Hypothalamus (tissue), 51 donors: ENCODE measurements at regions not wholly inside any gene's neighbourhood (a gene's known extent, or its start where the extent isn't known, plus 50 kb on each side); places are given as distances from the start of the nearest gene placed in this dataset.
"Not testable (repeated sequence)": the region's sequence is repeated elsewhere in the genome, so short reads cannot be mapped to it uniquely, and the experiment has no call there.

ENCODE experiments used
- DNase-seq, 51 donors: peaks; one replicate each; lab custom pipeline; 2025; lab: John Stamatoyannopoulos, UW

DNA sequence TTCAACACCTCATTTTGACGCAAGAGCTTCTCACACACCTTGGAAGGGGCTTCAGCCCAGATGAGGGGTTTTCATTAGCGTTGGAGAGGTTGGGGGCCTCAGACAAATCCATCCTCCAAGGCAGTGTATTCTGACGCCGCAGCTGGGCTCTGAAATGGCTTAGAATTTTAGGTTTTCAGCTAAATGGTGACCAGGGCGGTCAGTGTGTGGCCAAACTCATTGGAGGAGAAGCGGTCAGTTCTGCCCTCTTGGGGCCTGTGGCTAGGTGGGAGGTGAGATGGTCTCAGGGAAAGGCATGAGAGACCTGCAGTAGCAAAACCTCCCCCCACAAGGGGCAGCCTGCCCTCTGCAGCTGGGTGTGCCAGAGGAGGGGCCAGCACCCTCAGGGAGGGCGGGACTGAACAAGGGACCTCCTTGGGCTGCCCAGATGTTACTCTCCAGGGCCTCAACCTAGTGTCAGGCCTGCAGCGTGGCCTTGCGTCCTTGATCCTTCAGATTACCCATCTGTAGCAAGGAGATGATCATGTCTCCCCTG is 155.8 kb downstream of the URI1 start:
- no peak for DNase-seq

DNA sequence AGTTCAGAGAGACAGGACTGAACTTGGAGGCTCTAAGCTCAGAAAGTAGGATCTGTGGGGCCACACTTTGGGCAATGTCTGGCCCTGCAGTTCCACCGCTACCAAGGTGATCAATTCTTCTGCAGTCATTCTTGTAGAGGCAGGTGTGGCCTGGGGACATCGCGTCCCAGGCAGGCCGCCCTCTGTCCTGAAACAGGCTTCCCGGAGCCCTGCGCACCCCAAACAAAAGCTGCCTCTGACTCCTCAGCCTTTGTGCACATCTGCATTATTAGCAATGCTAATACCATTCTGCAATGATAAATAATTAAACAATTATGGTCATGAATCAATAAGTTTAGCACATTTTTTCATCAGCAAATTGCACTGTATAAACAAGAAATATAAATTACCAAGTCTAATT is 160.2 kb downstream of the URI1 start:
- peak in 1 of 51 donors; percentile 4 for DNase-seq

DNA sequence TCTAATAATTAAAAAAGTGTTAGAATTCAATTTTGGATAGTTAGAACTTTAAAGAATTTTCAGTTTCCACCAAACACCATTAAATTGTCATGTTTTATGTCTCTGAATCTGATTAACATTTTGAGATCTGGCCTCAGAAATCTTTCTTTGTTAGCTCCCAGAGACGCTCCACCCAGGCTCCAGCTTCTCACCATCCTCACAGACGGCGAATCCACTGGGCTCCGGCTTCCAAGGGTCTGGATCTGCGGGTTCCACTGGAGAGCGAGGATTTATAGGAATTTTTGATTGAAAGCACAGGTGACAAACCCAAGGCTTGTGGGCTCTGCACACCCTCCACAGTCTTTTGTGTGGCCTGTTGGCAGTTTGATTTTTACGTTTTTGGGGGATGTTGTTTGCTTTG is 160.6 kb downstream of the URI1 start:
- DNase-seq: no peak

DNA sequence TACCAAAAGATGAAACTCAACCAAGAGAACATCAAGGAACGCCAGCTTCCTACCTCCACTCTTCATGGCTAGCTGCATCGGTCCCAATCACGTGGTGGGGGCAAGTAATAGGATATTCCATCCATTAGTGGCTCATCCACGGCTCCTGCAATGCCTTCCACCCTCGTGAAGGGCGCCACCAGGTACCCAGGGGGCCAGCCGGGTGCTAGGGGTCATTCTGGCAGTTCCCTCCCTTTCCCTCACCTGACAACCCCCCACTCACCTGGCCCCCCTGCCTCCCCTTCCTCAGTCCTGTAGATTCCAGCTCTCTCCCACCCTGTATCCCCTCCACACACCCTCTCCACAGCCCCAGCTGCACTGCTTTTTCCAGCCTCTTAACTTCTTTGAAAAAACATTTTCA is 161.9 kb downstream of the URI1 start:
- DNase-seq: no peak

DNA sequence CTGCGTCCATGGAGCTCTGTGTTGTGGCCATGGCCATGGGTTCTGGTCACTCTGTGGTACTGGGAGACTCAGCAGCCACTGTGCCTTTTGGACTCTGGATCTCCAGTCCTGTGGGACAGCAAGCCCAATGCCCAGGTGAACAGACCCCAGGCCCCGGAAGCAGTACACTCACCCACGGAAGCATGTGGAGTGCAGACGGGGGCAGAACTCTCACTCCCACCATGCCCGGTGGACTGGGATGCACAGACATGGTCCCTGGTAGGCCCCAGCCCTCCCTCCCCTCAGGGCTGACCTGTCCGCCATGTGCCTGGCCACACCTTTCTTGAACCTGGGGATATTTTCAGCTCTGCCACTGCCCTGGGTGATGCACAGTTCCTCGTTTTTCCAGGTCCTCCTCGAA is 163.3 kb downstream of the URI1 start:
- no peak for DNase-seq

DNA sequence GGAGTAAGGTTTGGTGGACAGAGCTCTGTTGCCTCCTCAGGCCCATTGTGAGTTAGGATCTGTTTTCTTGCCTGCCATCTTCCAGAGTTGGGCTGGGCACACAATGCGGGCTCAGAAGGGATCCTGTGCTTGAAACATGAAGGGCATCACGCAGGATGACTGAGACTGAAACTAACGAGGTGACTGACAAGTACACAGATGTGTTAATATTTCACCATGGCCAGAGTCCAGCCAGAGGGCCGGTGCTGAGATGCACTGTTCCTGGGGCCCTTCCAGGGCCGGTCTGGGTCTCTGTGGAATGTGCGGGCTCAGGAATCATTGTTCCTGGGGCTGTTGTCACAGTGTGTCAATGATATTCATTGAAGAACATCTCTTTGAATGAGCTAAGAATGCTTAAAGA is 163.7 kb downstream of the URI1 start:
- no peak for DNase-seq

DNA sequence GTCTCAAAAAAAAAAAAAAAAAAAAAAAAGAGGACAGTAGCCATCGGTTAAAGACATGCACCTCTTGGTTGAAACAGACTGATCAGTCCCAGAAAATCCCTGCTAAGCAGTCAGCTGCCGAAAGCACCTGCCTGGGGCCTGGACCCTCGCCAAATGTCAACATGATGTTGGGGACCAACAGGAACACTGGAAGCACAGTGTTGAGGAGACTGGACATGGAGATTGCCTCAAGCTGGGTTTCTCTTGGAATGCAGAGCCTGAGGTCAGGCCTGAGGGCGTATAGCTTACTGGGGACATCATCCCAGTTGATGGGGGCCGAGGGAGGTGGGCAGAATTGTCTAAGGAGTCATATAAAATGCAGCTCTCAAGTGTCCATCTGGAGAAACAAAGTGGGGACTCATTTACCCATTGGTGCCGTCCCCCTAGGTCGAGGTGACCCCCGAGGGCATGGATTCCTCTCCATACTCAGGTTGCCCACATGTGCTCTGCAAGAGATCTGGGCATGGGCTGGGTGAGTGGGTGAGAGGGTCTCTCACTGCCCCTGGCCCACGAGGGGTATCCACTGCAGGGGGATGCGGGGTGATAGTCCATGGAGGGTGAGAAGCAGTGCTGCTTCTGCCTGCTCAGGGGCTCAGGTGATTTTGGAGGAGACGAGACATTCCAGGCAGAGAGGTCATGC is 164.5 kb downstream of the URI1 start:
- DNase-seq: no peak

DNA sequence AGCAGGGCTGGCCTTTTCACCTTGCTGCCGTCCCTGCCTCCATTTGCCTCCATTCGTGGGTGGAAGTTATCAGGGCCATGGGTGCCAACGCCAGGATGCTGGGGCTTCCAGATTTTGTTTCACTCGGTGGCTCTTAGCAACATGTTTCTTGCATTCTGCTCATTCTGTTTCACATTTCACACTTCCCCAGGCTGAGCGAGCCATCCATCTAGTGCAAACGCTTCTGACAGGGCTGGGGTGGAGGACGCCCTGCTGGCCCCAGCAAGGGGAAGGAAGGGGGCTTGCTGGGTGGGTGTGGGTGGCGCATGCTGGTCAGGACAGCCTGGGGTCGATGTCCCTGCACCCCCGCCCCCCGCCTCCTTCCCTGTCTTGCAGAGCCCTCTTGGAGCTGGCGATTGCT is 165.2 kb downstream of the URI1 start:
- DNase-seq: no peak

DNA sequence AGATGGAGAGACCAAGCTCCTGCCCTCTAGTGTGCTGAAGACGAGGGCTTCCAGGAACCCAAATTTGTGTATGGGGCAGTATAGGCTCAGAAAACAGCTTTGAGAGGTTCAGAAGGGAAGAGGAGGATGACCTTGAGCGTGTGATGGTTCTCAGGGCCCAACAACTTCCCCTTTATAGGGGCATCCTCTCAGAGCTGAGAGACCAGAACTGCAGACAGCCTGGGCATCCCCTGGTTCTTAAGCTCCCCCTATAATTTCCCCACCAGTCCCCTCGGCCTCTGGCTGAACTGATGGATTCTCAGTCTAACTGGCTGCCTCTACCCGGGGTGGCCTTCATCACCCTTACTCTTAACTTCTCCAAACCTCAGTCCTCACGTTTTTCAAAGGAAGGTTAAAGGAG is 167.5 kb downstream of the URI1 start:
- DNase-seq: no peak

DNA sequence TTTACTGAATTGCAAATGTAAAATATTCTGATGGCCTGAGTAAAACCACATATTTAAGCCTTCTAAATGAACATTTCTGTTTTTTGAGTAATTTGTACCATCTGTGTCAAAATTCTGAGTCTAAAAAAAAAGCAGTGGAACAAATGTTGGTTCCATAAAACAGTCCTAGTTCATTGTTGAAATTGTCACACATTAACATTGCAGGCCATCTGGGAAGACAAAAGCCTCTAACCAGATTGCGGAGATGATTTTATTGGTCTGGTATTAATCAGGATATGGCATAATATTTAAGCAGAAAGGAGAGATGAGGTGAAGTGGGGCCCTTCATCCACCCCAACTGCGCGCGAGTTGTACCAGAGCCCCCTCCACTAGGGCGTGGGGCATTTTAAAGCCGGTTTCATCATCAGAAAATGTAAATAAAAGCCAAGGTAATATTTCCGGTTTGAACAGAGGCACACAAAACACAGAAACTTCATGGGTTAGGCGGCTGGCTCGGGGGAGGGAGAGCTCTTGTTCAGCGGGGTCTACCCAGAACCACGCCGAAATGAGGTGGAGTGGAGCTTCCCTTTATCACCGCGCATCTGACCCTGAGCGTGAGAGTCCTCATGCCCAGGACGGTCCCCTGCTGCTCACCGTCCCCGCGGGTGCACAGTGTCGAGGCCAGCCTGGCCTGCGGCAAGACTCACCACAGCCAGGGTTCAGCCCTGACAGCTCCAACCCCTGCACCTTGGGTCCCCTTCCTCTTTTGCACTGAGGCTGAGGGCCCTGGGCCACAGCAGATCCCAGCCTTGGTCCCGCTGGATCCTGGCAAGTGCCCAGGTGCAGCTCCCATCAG is 169.2 kb downstream of the URI1 start:
- no peak for DNase-seq

DNA sequence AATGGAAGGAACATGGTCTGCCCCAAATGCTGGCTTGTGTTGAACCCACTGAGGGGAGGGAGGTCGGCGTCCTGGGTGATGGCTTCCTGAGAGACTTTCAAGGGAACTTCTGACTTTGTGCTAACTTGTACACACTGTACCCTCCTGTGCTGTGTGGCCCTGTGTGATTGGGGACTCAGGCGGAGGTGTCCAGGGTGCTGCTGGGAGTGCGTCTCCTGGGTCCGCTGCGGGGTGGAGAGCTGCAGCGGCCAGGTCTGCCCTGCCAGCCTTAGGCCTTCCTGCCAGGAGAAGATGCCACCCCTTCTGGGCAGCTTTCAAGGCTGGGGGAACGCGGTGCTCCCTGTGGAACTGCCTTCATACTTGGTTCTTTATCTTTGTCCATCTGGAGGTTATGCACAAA is 170.1 kb downstream of the URI1 start:
- no peak for DNase-seq

DNA sequence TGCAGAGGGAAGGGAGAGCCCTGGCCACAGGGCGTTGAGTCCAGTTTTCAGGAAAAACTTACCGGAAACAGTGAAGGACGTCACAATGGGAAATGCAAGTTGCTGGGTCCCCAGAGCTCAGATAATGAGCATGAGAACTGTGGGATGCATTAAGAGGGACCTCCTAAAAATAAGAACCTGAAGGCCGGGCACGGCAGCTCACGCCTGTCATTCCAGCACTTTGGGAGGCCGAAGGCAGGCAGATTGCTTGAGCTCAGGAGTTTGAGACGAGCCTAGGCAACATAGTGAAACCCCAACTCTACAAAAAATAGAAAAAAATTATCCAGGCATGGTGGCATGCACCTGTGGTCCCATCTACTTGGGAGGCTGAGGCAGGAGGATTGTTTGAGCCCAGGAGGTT is 170.6 kb downstream of the URI1 start:
- no peak for DNase-seq

DNA sequence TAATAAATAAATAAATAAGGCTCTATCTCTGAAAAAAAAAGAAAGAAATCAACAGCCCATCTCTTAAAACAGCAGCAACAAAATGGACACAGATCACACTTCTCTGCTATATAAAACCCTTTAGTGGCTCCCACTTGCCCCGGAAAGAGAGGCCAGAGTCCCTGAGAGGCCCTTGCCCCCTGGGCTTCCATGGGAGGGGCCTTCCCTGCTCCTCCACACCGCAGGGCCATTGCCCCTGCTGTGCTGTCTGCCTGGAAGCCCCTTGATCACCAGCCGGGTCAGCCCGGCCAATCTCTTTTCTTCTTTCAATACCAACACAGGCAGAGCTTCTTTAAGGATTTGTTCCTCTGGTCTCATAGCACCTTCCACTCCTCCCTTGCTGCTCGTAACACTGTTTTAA is 171.1 kb downstream of the URI1 start:
- DNase-seq: no peak

DNA sequence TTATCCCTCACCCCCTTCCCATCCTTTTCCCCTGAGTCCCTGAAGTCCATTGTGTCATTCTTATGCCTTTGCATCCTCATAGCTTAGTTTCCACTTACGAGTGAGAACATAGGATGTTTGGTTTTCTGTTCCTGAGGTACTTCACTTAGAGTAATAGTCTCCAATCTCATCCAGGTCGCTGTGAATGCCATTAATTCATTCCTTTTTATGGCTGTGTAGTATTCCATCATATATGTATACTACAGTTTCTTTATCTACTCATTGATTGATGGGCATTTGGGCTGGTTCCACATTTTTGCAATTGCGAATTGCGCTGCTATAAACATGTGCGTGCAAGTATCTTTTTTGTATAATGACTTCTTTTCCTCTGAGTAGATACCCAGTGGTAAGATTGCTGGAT is 172.1 kb downstream of the URI1 start:
- not testable (repeated sequence) for DNase-seq

DNA sequence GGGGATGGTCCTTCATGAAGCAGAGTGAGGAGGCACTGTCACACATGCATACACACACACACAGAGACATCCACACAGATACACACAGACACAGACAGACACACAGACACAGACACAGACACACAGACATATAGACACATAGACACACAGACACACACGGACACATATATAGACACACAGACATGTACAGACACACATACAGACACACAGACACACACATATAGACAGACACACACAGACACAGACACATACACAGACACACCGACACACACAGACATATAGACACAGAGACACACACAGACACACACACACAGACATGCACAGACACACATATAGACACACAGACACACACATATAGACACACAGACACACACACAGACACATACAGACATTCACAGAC is 173.9 kb downstream of the URI1 start:
- DNase-seq: no peak

DNA sequence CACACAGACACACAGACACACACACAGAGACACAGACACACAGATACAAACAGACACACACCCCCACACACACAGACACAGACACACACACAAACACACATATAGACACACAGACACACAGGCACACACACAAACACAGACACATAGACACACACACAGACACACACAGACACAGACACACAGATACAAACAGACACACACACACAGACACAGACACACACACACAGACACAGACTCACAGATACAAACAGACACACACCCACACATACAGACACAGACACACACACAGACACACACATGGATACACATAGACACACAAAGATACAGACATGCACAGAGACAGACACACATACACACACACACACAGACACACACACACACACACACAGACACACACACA is 174.5 kb downstream of the URI1 start:
- no peak for DNase-seq

DNA sequence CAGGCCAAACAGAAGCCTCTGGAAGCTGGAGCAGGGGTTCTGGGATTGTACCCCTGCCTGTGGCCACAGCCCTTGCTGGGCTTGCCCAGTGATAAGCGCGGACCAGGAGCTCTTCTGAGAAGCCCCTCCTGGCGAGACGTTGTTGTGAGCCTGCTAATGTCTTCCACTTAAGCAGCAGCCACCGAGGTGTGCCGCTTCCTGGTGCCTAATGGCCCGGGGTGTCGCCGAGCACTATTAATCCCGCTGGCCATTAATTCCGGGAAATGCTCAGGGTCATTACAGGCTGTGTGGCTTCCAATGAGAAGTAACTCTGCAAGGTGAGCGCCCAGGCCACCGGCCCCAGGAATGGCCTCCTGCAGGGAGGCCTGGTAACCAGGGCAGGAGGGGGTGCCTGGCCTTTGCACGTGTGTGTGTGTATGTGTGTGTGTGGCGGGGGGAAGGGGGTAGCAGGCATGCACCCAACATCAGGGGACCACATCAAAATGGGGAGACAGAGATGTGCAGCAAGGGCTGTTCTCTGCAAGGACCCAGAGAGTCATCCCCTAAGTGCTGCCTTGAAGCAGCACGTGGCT is 175.0 kb downstream of the URI1 start:
- DNase-seq: no peak

DNA sequence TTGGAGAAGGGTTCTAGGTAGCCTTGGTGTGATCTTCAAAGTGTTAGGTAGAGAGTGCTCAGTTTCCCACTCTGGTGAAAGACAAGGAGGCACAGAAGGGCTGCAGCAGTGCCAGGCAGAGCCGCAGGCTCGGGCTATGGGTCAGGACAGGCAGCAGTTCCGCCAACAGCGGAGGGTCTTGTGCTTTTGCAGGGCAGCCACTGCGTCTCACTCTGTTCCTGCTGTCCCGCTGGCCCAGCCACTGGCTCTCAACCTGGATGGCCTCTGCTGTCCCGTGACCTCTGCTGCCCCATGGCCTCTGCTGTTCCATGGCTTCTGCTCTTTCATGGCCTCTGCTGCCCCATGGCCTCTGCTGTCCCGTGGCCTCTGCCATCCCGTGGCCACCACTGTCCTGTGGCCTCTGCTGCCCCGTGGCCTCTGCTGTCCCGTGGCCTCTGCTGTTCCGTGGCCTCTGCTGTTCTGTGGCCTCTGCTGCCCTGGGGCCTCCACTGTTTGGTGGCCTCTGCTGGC is 175.7 kb downstream of the URI1 start:
- DNase-seq: no peak

DNA sequence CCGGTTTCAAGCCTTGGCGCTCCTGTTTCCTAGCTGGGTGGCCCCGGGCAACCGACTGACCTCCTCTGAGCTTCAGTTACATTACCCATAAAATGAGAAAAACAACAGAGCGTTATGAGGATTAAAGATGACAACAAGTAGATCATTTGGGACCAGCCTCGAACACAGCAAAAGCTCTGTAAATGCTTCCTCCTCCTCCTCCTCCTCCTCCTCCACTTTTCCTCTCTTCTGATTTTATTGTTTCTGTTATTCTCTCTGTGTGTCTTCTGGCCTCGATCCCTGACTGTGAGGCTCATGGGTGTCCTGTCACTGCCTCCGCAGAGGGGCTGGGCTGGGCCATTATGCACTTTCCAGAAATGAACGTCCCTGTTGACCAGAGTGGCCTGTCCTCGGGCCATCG is 176.2 kb downstream of the URI1 start:
- DNase-seq: no peak

DNA sequence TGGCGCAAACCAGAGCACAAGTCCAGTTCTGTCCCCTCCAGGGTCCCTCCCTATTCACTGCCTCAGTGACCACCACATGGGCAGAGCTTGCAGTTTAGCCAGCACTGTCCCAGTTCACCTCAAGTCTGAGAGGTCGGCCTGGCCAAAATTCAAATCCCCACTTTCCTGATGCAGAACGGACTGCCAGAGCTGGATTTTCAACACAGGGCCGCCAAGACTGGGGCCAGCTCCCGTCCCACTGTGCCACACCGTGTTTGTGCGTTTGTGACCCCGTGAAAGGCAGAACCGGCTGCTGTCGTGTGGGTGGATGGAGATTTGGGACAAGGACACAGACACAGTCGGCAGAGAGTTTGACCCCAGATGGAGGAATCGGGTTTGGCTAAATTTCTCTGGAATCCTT is 176.7 kb downstream of the URI1 start:
- no peak for DNase-seq

DNA sequence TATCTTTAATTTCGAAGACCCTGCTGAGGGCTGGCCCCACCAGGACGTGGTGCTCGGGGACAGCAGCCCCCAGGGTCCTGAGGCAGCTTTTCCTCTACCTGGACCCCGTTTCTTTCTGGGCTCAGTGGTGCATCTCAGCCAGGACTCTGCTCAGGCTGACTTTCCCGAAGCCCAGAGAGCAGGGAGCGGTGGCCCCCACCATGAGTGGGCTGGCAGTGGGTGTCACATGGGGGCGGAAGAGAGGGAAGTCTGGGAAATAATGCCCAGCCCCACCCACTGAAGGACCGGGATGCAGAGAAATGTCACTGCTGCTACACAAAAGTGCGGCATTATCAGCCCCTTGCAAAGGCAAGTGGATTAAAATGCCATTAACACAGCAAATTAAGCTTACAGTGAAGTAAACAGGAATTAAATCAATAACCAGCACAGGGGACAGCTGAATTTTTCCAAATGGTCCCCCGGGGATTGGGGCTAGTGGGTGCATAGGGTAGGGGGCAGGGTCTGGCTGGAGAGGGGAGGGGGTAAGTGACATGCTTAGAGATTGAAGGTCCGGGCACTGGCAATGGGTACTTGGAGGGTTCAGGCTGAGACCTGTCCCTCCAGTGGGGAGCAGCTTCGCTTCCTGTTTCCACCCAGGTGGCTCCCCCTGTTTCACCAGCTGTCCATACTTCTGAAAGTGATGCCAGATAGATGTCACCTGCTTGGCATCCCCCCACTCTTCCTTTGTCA is 177.3 kb downstream of the URI1 start:
- no peak for DNase-seq
